ENCODE measurements at regions not wholly inside any gene's neighbourhood (a gene's known extent, or its start where the extent isn't known, plus 50 kb on each side); places are given as distances from the start of the nearest gene placed in this dataset.
"Not testable (repeated sequence)": the region's sequence is repeated elsewhere in the genome, so short reads cannot be mapped to it uniquely, and the experiment has no call there.

DNA sequence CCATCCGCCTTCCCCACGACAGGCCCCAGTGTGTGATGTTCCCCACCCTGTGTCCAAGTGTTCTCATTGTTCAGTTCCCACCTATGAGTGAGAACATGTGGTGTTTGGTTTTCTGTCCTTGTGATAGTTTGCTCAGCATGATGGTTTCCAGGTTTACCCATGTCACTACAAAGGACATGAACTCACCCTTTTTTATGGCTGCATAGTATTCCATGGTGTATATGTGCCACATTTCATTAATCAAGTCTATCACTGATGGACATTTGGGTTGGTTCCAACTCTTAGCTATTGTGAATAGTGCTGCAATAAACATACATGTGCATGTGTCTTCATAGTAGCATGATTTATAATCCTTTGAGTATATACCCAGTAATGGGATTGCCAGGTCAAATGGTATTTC lies 488.2 kb upstream of the SEMA3D start:
- DNase-seq (ENCODE audit: low spot score) = not testable (repeated sequence)

DNA sequence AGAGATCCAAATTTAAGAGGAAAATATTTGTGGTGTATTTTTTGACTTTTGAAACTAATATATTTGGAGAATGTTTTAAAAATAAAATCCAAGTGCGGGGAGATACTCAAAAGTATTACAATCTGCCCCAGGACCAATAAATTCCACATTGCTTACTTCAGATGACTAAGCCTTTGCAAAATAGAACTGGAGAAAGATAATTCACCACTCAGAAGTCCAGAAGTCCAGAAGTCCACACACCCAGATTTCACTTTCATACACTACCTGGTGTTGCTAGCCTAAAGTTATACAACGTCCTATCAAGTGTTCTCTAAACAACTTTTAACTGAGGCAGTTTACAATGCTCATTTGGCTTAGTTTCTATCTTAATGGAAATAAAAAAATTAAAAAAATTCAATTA lies 487.0 kb upstream of the SEMA3D start:
- no peak for DNase-seq (ENCODE audit: low spot score)

DNA sequence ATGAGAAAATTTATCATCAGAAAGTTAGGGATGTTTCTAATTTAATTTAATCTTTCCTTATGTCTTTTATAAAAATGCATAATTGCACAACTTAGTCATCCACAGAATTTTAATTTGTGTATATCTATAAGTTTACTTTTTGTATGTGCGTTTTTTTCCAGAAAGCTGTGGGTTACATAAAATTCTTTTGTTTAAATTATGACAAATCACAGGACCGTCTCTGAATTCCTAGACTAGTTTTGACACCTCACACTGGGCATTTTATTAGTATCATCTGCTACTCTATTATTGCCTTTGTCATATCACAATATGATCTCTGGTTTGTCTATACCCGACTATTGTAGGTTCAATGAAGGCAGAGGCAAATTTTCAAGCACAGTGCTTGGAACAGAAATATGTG lies 482.4 kb upstream of the SEMA3D start:
- DNase-seq (ENCODE audit: low spot score) = no peak

DNA sequence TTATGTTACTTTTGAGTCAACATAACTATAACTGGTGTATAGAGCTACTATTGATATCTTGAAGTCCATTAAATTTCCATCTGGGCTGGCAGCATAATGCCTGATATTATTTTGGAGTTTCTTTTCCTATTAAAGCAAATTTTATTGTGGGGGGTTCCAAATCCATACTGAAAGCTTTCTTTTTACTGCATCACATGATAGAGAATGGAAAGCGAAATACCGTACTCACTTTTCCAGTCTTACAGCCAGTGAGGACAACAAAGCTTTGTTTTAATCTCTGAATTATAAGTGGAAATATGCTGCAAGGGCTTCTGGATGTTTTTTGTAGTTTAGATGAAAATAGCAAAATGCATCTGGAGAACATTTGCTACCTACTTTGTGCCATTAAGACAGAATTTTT lies 477.5 kb upstream of the SEMA3D start:
- DNase-seq (ENCODE audit: low spot score) = no peak

DNA sequence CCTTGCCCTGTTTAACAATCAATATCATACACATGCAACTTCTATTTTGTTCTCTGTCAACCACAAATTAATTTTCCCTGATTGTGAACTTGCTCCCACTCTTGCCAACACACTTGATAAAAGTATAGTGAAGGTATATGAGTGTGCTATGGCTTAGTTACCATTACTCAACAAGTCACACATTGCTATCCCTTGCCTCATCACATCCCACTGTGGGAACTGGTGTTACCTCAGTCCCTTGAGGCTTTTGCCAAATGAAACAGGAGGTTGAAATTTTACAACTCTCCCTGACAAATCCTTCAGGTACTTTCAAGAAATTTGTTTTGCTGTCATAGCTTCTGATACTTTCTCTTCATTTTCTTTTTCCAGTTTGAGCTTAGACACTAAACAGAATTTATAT lies 472.5 kb upstream of the SEMA3D start:
- DNase-seq (ENCODE audit: low spot score) = no peak

DNA sequence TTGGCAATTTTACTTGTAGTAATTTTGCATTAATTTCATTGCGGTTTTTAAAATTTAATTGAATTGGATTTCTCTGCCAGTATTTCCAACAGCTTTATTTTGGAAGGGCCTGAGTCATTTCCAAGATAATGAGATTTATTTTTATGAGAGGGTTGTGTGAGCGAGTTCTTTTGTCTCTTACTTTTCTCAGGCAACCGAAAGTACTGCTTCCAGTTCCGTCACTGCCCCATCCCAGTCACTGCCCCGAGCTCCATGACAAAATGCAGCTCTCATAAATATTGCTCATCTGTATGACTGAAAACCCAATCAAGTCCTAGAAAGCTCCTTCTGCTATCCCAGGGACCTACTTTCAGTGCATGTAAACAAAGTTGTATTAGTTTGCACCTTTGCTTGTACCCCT lies 468.4 kb upstream of the SEMA3D start:
- DNase-seq (ENCODE audit: low spot score) = no peak

DNA sequence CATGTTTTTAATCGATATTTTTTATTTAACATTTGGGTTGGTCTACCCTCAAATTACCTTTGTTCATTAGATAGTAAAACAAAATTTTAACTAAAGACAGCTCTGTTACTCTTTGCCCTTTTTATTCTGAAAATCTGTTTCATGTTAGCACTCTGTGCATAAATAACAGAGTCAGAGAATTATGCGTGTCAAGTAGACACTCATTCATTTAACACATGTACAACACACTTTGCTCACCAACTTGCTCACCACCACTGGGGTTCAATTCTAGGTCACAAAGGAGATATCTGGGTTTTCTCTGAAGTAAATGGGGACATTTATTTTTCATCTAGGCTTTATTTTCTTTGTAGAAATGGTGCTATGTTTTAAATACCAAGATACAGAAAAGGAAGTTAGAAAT lies 457.4 kb upstream of the SEMA3D start:
- no peak for DNase-seq (ENCODE audit: low spot score)

DNA sequence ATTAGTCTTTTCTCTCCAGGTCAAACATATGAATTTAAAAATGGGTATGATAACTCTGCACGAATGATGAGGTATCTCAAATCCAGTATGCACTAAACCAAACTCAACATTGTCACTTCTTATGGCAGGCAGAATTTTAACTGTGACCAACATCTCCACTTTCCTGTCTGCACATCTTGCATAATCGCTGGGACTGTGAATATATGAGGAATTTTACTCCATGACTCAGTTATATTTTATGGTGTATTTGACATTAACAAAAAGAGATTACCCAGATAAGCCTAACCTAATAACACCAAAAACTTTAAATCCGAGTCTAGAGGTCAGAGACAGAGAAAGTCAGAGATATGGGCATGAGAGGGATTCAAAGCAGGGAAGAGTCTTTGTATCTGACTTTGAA lies 454.5 kb upstream of the SEMA3D start:
- no peak for DNase-seq (ENCODE audit: low spot score)

DNA sequence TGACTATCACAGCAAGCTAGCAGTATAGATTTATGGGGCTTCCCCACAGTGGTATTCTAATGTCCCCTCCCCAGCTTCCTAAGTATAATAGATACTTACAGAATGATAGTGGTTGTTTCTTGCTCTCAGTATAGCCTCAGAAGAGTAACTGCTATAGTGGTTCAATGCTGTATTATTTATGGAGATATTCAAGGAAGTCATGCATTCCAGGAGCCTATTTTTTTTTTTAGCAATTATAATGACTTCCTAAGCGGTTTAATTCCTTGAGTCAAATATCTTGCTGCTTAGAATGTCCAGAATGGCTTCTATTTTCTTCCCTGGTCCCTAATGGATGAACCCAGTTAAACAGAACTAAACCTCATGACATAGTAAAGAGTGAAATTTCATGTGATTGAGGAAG lies 451.5 kb upstream of the SEMA3D start:
- DNase-seq (ENCODE audit: low spot score) = no peak

DNA sequence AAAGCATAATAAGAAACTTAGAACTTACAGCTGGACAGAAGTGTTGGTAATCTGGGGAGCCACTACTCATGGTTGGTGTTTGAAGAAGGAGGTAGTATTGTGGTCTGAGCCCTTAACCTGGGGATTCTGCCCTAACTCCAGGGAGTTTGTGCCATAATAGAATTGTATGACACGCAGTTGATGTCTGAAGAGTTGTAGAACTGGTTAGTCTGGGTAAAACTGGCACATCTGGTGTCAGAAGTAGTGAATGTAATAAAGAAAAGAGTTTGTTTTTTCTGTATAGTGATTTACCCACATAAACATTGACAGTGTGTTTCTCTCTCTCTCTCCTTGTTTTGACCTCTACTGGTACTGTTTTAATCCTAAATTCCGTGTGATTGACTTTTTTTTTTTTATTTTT lies 448.1 kb upstream of the SEMA3D start:
- DNase-seq (ENCODE audit: low spot score) = no peak

DNA sequence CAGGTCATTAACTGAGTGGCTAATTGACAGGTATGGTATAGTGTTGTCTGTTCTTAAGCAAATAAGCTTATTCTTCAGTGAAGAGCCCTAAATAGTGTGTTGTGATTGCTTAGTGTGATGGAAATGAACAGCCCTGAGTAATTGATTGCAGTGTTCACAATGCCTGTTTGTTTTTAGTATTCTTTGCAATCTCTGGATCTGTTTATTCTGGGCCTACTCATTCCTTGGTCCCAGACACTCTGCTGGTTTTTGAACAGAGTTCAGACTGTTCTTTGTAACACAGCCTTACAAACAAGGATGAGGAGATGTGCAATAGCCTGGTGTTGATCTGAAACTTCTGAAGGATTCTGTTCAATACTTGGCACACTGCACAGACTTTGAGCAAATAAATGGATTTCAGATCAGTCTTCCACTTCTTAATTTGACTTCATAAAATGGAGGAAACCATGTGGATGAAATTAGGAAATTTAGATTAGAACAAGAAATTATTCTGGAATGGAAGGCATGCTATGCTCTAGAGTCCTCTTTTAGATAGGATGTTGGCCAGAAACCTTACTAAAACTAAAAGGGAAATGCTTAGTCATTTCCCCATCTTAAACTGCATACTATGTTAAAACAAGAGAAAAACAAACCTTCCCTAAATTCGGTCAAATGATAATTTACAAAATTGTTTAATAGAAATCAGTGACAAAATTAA lies 444.2 kb upstream of the SEMA3D start:
- no peak for DNase-seq (ENCODE audit: low spot score)

DNA sequence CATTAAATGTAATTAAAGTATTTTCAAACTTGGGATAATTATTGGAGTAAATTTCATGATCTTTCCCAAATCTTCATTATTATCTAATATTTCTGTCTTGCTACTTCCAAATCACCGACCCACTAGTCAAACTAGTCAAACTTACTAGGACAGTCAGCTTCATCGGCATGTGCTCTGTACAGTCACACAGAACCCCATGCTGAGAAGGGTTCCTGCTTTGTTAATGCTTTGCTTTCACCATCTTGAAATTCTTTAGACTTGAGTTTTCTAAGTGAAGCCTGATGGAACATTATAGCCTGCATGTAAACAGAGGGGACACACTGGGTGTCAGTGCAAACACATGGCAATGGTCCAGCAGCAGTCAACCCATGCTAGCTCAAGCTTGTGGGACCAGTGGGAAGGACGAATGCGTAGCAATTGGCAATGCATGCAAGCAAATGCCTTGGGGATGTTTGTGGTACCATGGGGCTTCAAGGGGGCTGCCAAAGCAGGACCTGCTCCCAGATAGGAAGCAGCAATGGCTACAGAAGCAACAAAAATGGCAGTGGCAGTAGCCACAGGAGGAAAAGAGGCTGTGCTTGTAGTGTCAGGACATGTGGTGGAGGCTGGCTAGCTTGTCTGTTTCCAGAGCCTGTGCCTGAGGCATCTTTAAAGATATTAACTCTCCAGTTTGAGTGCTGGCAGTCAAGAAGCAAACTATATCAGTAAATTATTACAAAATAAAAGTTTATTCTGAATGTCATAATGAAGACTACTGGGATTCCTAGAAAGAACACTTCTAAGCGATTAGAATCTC lies 441.1 kb upstream of the SEMA3D start:
- no peak for DNase-seq (ENCODE audit: low spot score)

DNA sequence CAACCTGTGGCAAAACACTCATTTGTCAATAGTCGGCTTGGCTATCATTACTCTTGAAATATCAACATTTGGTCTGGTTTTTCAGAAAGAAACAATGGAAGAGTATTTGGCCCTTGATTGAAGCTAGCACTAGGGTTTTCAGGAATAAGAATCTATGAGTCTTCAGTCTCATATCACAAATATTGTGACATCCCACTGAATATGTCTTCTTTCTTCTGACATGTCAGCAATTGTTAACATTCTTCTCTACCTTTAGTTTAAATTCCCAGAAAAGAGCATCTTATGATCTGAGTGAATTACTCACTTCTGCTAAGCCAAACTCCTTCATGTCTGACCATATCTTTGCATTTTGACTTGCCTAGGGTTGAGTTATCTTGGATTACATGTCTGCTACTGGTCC lies 435.2 kb upstream of the SEMA3D start:
- no peak for DNase-seq (ENCODE audit: low spot score)

DNA sequence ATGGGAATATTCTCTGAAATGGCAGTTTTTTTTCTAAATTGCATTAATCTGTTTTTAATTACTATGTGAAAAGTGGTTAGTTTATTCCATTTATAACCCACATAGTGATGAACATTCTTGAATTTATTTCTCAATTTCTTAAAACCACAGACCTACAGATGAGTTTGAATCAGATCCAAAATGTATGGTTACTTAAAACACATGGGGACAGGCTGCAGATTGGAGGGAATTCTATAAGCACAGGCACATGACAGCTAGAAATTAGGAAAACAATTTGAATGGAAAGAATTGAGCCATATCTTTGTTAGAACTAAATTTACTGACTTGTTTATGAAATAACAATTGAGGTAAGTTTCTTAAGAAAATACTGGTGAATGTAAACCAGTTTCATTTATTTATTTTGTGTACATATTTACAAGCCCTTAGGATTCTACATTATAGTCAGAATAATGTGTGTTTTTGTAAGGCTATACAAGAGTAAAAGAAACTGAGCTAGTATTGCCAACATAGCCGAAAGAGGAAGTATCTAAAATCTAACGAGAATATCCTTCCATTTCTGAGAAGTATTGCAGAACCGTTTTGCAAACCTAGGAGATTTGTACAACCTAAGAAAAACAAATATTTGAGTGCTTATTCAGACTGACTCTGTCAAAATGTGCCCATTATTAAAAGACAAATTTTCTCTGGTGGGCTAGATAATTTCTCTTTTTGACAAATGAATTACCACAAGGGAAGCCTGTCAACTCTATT lies 434.3 kb upstream of the SEMA3D start:
- no peak for DNase-seq (ENCODE audit: low spot score)

DNA sequence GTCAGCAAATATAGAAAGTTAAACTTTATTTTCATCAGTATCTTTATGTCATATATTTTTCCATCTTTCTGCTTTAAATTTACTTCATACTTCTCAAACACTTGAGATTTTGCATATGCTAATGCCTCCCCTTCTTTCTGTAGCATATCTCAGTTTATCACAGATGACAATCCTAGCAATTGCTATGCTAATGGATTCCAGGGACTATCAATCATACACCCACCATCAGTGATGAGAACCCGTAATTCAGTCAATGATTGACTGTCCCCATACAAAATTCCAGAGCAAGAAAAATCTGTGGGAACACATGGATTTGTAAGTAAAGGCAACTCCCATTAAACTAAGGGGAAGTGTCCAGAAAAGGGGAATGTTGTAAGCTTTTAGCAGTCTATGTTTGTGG lies 432.4 kb upstream of the SEMA3D start:
- DNase-seq (ENCODE audit: low spot score) = no peak

DNA sequence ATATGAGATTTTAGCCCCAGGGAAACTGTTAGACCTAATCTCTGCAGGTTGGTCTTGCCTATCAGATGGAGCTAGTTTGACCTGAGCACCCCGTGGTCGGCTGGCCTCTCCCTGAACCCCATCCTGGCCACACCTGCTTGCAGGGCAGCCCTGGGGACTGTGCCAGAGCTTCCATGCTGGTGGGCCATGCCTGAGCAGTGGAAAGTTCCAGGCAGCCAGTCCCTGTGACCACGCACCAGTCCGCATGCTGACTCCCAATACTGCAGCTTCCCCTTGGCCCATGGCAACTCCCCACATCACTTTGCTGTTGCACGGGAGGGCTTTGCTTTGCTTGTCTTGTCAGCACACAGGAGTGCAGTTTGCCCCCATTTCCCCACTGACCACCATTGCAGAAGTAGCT lies 427.8 kb upstream of the SEMA3D start:
- DNase-seq (ENCODE audit: low spot score) = no peak

DNA sequence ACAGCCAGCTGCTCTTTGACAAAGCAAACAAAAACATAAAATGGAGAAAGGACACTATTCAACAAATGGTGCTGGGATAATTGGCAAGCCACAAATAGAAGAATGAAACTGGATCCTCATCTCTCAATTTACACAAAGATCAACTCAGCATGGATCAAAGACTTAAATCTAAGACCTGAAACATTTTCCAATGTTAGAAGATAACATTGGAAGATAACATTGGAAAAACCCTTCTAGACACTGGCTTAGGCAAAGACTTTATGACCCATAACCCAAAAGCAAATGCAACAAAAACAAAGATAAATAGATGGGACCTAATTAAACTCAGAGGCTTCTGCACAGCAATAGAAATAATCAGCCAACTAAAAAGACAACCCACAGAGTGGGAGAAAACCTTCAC lies 425.7 kb upstream of the SEMA3D start:
- no peak for DNase-seq (ENCODE audit: low spot score)

DNA sequence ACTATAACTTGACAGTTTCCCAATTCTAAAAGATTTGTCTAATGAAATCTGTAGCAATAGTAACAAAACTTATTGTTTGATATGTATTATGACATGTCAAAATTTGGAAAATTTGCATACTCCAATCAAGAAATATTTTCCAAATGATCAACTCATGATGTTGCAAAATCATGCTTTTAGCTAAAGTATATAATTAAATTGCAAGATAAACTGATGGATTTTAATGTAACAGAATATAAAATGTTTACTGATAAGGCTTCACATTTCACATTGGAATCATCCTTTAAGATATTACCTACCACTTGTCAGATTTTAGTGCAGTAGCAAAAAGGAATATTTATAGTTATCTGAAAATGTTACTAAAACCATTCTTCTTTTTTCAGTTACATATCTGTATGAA lies 421.9 kb upstream of the SEMA3D start:
- no peak for DNase-seq (ENCODE audit: low spot score)

DNA sequence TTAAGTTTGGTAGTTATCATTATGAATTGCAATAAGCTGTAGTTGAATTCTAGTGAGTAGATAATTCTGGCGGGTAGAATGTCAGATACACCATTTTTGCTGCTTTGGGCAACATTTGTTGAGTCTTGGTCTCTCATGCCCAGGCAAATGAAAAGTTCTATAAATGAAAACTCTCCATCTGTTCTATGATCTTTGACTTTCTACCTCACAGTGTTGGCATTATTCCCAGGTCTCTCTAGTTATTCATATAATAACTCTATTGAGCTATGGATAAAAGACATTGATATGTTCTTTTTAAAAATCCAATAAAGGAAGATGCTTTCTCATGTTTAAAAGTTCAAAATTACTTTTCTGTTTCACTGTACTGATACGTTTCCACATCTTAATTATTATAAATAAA lies 415.3 kb upstream of the SEMA3D start:
- no peak for DNase-seq (ENCODE audit: low spot score)

DNA sequence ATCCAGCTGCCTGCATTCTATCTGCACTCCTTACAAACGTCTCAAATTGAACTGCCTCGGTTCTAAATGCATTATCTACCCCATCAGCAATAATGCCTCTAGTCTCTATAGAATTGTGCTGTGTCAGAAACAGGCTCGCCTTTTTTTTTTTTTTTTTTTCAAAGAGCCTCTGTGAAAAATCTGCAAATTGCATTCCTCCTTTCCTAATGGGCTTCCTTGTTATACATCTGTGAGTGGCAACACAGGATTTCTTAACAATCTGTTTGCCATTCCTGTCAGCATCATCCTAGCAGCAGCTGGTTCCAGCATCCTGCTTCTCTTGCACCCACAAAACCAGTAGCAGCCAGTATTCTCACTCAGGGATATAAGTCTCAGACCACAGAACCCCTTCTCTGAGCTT lies 413.5 kb upstream of the SEMA3D start:
- no peak for DNase-seq (ENCODE audit: low spot score)

DNA sequence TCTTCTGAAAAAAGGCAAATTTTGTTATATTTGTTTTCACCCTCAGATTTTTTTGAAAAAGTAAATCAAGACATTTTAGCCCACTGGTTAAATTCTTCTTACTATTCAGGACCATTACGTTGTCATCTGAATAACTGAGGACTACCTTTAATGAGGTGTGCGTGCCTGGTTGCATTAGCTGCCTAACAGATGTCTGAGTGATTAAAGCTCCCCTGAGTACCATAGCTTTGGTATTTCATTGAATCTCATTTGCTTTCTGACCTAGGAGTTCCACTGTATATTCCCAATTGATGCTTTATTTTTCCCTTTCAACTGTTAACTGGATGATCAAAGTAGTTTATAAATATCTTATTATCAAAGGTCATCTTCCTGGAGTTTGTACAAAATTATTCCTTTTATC lies 410.0 kb upstream of the SEMA3D start:
- no peak for DNase-seq (ENCODE audit: low spot score)

DNA sequence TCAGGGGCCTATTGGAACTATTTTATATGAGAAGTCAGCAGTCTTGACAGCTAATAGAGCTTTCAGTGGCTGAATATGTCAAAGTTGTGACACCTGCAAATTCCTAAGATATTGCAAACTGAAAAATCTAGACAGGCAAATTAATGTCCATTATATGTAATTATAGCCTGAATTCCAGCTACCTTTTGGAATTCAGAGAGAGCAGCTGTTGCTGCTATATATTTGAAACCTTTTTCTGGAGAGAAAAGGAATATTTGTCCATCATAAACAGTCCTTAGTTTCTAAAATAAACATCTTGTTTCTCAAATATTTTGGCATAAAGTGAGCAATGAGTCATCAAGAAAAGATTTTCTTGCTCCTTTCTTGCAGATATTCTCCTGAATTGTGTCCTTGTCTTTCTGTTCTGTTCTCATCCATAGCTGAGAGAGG lies 408.9 kb upstream of the SEMA3D start:
- DNase-seq (ENCODE audit: low spot score) = no peak

All from mesenteric fat pad (tissue), 1 donor.